Panc1 (cell line): ENCODE measurements at regions not wholly inside any gene's neighbourhood (a gene's known extent, or its start where the extent isn't known, plus 50 kb on each side); places are given as distances from the start of the nearest gene placed in this dataset.

Experiments
- ATAC-seq: fragments of 200-7000 bp; cut with Tn5 transposase; 2 replicates; pipeline ENCODE4 v1.9.1; 2020; ENCODE audit warnings: mild to moderate bottlenecking, moderate library complexity
- BruUV-seq: library from RNA; stranded (reverse); fragments of 400-500 nt; replicated peaks from 2 replicates; lab custom pipeline; 2021; lab: Mats Ljungman, UMichigan
- CTCF ChIA-PET: fragments of 300-600 bp; sonication (Branson Sonifier 250); formaldehyde crosslinking; loops from one replicate; lab custom pipeline; 2022; ENCODE audit warnings: antibody characterized with exemption; lab: Charles Lee
- POLR2A ChIA-PET: fragments of 300-600 bp; sonication (Branson Sonifier 250); formaldehyde crosslinking; loops from one replicate; lab custom pipeline; 2022; ENCODE audit warnings: antibody characterized with exemption; lab: Charles Lee
- DNase-seq: peaks from one replicate; pipeline ENCODE4 v3.0.0-alpha.2; 2010; ENCODE audit warnings: low read depth, low spot score
- H3K27ac ChIP-seq: 2 replicates; pipeline ENCODE4 v1.5.1; 2011; ENCODE audit warnings: mild to moderate bottlenecking, low read length, inconsistent platforms
- H3K27me3 ChIP-seq: fragments of 200-500 bp; sonication (Bioruptor generic); 2 replicates; pipeline ENCODE4 v1.6.0; 2014; ENCODE audit warnings: low read length, inconsistent platforms; ENCODE audit not compliant: control insufficient read depth, insufficient read depth
- H3K36me3 ChIP-seq: fragments of 200-500 bp; sonication (Bioruptor generic); 2 replicates; pipeline ENCODE4 v1.5.1; 2014; ENCODE audit warnings: inconsistent platforms, mild to moderate bottlenecking, low read length, moderate library complexity; ENCODE audit not compliant: control insufficient read depth, insufficient read depth
- H3K4me1 ChIP-seq: 2 replicates; pipeline ENCODE4 v1.5.1; 2011; ENCODE audit warnings: inconsistent platforms, mild to moderate bottlenecking, low read length, moderate library complexity; ENCODE audit not compliant: control insufficient read depth, insufficient read depth
- H3K4me3 ChIP-seq, 2 experiments: 2 replicates each; pipeline ENCODE4 v1.5.1; 2011 to 2012; ENCODE audit warnings: low read depth in 2 of 2, low read length in 2 of 2, mild to moderate bottlenecking in 2 of 2, inconsistent platforms in 1 of 2, moderate library complexity in 1 of 2
- H3K9me3 ChIP-seq: fragments of 200-500 bp; sonication (Bioruptor generic); 2 replicates; pipeline ENCODE4 v1.5.1; 2014; ENCODE audit warnings: low read depth, mild to moderate bottlenecking, inconsistent platforms, low read length, moderate library complexity; ENCODE audit not compliant: control insufficient read depth, insufficient read depth
- CTCF ChIP-seq: fragments of 450-650 bp; IDR thresholded peaks from 2 replicates; pipeline ENCODE4 v1.5.1; 2017; ENCODE audit warnings: mild to moderate bottlenecking
- POLR2AphosphoS5 ChIP-seq: IDR thresholded peaks from 2 replicates; pipeline ENCODE4 v1.6.1; 2012; ENCODE audit warnings: mild to moderate bottlenecking, low read depth, low read length, moderate library complexity
- REST ChIP-seq, 2 experiments: IDR thresholded peaks; 2 replicates each; pipeline ENCODE4 v1.6.1; 2011 to 2012; ENCODE audit warnings: low read depth in 2 of 2, control low read depth in 1 of 2, low read length in 1 of 2, mild to moderate bottlenecking in 1 of 2, moderate library complexity in 1 of 2; ENCODE audit not compliant: insufficient read depth in 1 of 2
- SIN3A ChIP-seq: IDR thresholded peaks from 2 replicates; pipeline ENCODE4 v1.6.1; 2012; ENCODE audit warnings: low read depth, mild to moderate bottlenecking, low read length, moderate library complexity, borderline replicate concordance; ENCODE audit not compliant: insufficient read depth
- TCF7L2 ChIP-seq: IDR thresholded peaks from 2 replicates; pipeline ENCODE4 v1.6.1; 2011; ENCODE audit warnings: mild to moderate bottlenecking, low read depth, low read length, inconsistent platforms
- in situ Hi-C: cut with HindIII; loops from 2 replicates; pipeline ENCODE4 v1.10.0; 2016; ENCODE audit warnings: low sequenced_read_pairs, low pct_unique_long_range_greater_than_20kb
- intact Hi-C: fragments of 100-400 bp; cut with micrococcal nuclease; formaldehyde crosslinking; loops from one replicate; pipeline ENCODE4 v1.10.0; 2022; ENCODE audit not compliant: unreplicated experiment

DNA sequence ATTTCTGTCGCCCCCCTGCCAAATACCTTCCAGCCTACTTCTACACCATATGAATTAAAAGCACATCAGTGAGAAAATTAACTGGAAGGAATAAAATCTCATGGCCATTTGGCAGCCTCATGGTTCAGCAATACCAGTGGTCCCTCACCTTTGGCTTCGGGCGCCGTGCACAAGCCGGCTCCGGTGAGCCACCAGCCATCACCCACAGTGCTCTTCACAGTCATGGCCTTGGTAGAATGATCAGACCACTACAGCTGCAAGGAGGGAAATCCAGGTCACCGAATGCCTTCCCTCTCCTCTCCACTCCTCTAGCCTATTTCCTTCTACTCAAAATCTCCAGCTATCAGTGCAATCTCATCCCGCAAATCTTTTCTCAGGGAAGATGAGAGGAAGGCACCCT lies 239.1 kb downstream of the C1D start:
- in situ Hi-C loops, result no loop called here
- Histone ChIP-seq H3K4me1 (no peaks in the 10 kb centered on the region), H3K4me3 (no peak overlapping the region), H3K36me3 (no peaks in the 10 kb centered on the region), H3K27me3 (no peaks in the 10 kb centered on the region), H3K27ac (no peak overlapping the region), H3K9me3 (no peaks in the 10 kb centered on the region)
- DNase-seq (no peak), ATAC-seq (no peak)
- ChIA-PET CTCF (interaction anchor here (0.9 kb wide), 1 partner anchor 23 kb away, joined by 3 read pairs; no protein-coding TSS in a partner anchor), POLR2A (no interaction called here)
- intact Hi-C loops, result no loop called here
- no TSS peak for BruUV-seq
- TF ChIP-seq TCF7L2, result no peak

- no peak overlapping the region for H3K27ac ChIP-seq
- H3K27me3 ChIP-seq, result no peaks in the 10 kb centered on the region
- no peak overlapping the region for H3K4me3 ChIP-seq
- no peaks in the 10 kb centered on the region for H3K9me3 ChIP-seq
- no peaks in the 10 kb centered on the region for H3K36me3 ChIP-seq
- DNase-seq (no peak), ATAC-seq (no peak)
- no peaks in the 10 kb centered on the region for H3K4me1 ChIP-seq
- ChIA-PET CTCF (interaction anchor here (0.9 kb wide), 1 partner anchor 22 kb away, joined by 3 read pairs; no protein-coding TSS in a partner anchor), POLR2A (no interaction called here)
- intact Hi-C loops, result no loop called here
- BruUV-seq, result no TSS peak
- TF ChIP-seq TCF7L2 (no peak), REST (IDR thresholded peaks at IDR 0.05; ENCODE audit: insufficient read depth in 1 of 2, low read depth in 2 of 2, low read length in 1 of 2) (no peak), CTCF (no peak), POLR2AphosphoS5 (no peak), SIN3A (no peak)
- in situ Hi-C loops, result no loop called here
These were observed 238.6 kb downstream of the C1D start for GRCh38 chr2:67824186-67824585.

DNA sequence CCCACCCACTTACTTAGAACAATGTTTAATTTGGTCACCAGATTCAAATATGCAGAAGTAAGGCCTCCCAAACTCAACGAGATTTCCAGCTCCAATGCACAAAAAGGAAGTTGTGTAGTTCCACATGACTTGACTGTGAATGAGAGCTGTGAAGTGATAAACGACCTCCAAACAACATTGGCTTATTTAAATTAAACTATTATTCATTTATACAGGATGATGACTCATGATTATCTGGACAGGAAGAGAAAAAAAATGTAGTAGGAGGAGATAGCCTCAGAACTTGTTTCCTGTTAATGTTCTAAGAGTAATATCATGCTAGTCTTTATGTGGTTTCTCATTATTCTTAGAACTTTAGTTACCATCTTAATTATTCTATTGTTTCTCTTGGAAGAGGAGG lies 237.3 kb downstream of the C1D start:
- POLR2A ChIA-PET, result no interaction called here
- Histone ChIP-seq H3K4me1 (no peaks in the 10 kb centered on the region), H3K36me3 (no peaks in the 10 kb centered on the region), H3K4me3 (no peak overlapping the region), H3K27ac (no peak overlapping the region), H3K9me3 (no peaks in the 10 kb centered on the region), H3K27me3 (no peaks in the 10 kb centered on the region)
- ATAC-seq, result no peak
- CTCF ChIA-PET, result no interaction called here
- no peak for DNase-seq
- no TSS peak for BruUV-seq
- in situ Hi-C loops, result no loop called here
- intact Hi-C loops, result no loop called here
- TF ChIP-seq REST (IDR thresholded peaks at IDR 0.05; ENCODE audit: insufficient read depth in 1 of 2, low read depth in 2 of 2, low read length in 1 of 2), result no peak
- TF ChIP-seq SIN3A, result no peak
- no peak for TF ChIP-seq POLR2AphosphoS5
- TF ChIP-seq TCF7L2, result no peak
- TF ChIP-seq CTCF, result no peak
